ENCODE measurements at regions not wholly inside any gene's neighbourhood (a gene's known extent, or its start where the extent isn't known, plus 50 kb on each side); places are given as distances from the start of the nearest gene placed in this dataset.

DNA sequence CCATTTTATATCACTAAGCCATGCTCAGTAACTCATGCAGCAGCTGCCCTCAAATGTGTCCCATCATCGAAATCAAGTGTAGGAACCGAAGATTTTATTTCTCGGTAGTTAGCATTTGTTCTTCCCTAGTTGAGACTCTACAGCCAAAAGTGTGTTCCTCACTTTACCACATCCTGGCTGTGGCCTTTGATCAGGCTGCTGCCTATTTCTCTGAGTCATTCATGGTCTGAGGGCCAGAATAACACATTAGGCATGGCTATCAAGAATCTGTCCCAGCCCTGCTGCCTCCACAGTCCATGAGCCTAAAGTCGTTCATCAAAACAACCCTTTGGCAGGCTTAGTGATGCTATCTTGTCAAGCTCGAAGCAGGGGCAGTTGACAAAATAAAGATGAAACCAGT, 300.1 kb downstream of the TDRD15 start:
- no peak for DNase-seq (ENCODE audit: extremely low read depth, low read depth)
- no peak for TF ChIP-seq CTCF (IDR thresholded peaks at IDR 0.05; ENCODE audit: low read depth, low read length)

- DNase-seq (ENCODE audit: extremely low read depth, low read depth): no peak
- TF ChIP-seq CTCF (IDR thresholded peaks at IDR 0.05; ENCODE audit: low read depth, low read length): no peak
Observed at GRCh38 chr2:21424375-21424774, 300.6 kb downstream of the TDRD15 start.

- TF ChIP-seq CTCF (IDR thresholded peaks at IDR 0.05; ENCODE audit: low read depth, low read length): no peak
- no peak for DNase-seq (ENCODE audit: extremely low read depth, low read depth)
Observed at GRCh38 chr2:21427606-21428005, 303.8 kb downstream of the TDRD15 start.

DNA sequence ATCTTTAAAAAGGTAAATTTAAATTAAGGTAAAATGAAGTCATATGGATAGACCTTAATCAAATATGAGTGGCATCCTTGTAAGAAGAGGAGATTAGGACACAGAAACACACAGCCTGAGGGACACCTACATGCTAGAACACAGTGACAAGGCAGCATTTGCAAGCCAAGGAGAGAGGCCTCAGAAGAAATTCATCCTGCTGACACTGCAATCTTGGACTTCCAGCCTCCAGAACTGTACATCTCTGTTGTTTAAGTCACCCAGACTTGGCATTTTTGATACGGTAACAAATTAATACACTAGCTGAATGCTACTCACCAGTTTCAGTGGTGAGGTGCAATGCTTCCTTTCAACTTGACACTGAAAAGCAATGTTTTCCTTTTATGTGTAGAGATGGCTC, 305.0 kb downstream of the TDRD15 start:
- no peak for TF ChIP-seq CTCF (IDR thresholded peaks at IDR 0.05; ENCODE audit: low read depth, low read length)
- no peak for DNase-seq (ENCODE audit: extremely low read depth, low read depth)

GRCh38 chr2:21429747-21430146, 306.0 kb downstream of the TDRD15 start:
- no peak for DNase-seq (ENCODE audit: extremely low read depth, low read depth)
- no peak for TF ChIP-seq CTCF (IDR thresholded peaks at IDR 0.05; ENCODE audit: low read depth, low read length)

DNA sequence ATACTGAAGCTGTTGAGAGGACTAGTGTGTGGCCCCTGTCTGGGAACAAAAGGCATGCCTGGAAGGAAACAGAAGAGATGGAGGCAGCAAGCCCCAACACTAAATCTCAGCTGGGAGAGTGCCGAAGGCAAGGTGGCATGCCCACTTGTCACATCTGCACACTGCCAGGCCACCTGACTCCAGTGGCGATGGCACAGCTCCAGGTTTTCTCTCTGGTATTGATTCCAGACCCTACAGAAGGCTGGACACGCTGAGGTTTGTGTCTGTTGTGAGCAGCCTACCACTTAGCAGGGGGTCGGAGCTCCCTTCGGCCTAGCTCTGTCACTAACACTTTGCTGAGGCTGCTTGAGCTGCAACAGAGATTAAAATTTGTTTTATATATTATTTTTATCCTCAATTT, 307.3 kb downstream of the TDRD15 start:
- TF ChIP-seq CTCF (IDR thresholded peaks at IDR 0.05; ENCODE audit: low read depth, low read length): no peak
- DNase-seq (ENCODE audit: extremely low read depth, low read depth): no peak

DNA sequence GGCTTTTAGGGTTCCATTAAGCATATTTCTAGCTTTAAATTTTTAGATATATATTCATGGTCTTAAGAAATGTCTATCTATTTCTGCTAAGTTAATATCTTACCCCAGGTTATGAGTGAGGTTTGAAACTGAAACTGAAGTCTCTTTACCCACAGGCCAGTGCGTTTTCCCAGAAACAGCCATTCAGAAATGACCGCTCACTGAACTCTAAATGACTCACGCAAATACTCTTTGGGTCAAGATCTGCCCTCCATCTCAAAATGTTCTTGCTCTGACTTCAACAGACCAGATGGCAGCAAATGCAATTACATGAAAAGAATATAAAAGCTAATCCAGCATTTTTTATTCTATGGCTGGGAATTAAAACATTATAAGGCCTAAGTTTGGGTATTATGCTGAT, 315.2 kb downstream of the TDRD15 start:
- no peak for TF ChIP-seq CTCF (IDR thresholded peaks at IDR 0.05; ENCODE audit: low read depth, low read length)
- no peak for DNase-seq (ENCODE audit: extremely low read depth, low read depth)
